ENCODE measurements at regions not wholly inside any gene's neighbourhood (a gene's known extent, or its start where the extent isn't known, plus 50 kb on each side); places are given as distances from the start of the nearest gene placed in this dataset.
A peak's percentile ranks its signal among the peaks of the same experiment; 100 is the strongest.

- no peak for DNase-seq (ENCODE audit: low read depth, low spot score)
Measured at GRCh38 chr2:234438305-234438977, 58.4 kb downstream of the ARL4C start.

GRCh38 chr2:234437642-234438304 lies 59.1 kb downstream of the ARL4C start:
- no peak for DNase-seq (ENCODE audit: low read depth, low spot score)

DNA sequence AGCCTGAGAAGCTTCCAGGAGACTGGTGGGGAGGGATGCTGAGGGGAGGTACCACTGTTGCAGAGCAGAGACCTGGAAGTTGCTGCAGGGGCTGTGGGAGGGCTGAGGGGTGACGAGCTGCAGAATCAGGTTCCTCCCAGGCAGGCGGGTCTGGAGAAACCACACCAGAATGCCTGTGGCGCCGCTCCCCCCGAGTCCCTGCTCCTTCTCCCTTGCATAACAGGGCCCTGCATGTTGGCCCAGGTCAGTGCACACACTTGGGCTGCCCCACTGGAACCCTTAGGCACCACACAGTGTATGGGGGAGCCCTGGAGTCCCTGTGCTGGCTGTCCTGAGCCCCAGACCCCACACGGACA lies 60.4 kb downstream of the ARL4C start:
- no peak for DNase-seq (ENCODE audit: low read depth, low spot score)

DNA sequence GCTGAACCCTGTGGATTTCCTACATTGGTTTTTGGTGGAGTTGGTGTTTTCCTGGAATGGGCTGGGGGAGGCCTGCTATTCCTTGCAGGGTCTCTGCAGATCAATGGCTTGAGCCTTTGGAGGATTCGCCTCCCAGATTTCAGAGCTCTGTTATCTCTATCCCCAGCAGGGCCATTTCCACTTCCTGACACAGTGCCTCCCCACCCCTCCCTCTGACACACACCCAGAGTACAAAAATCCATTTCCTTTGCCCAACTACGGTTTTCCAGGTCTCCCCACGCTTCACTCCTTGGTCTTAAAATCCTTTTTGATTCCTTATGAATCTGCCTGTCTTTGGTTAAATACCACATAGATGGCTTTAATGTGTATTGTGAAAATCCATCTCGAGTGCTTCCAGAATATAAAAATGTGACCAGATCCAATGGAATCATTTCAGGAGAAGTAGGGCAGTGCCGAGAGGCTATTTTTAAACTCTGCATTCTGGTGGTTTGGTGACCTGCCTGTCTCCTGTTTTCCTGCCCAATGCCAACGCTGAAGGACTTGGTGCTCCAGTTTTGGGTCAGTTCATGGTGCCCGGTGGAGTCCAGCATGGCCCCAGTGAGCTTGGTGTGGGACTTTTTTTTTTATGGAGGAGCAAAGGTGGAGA lies 60.9 kb downstream of the ARL4C start:
- no peak for DNase-seq (ENCODE audit: low read depth, low spot score)

DNA sequence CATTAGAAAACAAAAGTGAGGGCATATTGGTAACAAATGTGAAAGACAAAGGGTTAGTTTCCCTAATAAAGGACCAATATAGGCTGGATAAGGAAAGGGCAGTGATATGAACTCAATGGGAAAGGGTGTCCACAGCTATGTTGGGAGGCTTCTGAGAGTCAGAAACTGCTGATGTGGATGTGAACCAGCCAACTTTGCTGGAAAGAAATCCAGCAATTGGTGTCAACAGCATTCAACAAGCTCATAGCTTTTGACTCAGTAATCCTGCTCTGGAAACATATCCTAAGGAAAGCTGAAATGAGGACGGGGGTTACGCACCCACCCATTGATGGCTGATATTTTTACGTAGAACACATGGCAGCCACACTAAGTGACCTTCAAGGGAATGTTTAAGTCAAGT lies 63.7 kb downstream of the ARL4C start:
- DNase-seq (ENCODE audit: low read depth, low spot score), result no peak

DNA sequence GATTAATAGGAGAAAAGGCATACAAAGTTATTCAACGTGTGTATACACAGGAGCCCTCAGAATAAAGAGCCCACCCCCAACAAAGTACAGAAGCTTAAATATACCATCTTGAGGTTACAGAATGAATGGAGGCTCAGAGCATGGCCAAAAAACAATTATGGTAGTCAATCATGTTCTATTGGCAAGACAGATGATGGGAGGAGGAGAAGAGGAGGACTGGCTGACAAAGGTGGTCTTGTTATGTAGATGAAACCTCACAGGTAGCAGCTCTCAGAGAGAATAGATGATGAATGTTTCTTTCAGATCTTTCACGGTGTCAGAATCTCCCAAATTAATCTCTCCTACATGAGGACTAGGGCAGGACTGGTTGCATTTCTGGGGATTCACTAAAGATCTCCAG lies 66.0 kb downstream of the ARL4C start:
- no peak for DNase-seq (ENCODE audit: low read depth, low spot score)

GRCh38 chr2:234429265-234429664 lies 67.6 kb downstream of the ARL4C start:
- no peak for DNase-seq (ENCODE audit: low read depth, low spot score)

- DNase-seq (ENCODE audit: low read depth, low spot score), result peak; percentile 88
Measured at GRCh38 chr2:234427081-234428061, 69.5 kb downstream of the ARL4C start.

GRCh38 chr2:234426616-234427015 lies 70.3 kb downstream of the ARL4C start:
- DNase-seq (ENCODE audit: low read depth, low spot score), result no peak

GRCh38 chr2:234425639-234426603 lies 71.0 kb downstream of the ARL4C start:
- no peak for DNase-seq (ENCODE audit: low read depth, low spot score)

DNA sequence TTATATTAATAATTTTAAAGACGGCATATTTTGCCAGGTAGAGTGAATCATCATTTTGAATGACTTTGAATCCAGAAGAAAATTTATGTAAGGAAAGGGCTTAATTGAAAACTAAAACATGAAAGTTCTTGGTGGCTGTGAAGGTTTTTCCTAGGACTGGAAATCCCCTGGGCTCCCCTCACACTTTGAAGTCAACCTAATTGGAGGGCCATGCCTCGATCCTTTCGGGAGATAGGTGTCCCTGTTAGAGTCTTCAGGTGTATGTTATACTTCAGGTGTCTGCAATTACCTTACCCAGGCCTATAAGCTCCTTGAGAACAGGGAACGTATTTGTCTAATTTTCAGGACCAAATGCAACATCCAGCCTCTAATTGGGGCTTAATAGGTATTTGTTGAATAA lies 73.0 kb downstream of the ARL4C start:
- DNase-seq (ENCODE audit: low read depth, low spot score), result no peak

DNA sequence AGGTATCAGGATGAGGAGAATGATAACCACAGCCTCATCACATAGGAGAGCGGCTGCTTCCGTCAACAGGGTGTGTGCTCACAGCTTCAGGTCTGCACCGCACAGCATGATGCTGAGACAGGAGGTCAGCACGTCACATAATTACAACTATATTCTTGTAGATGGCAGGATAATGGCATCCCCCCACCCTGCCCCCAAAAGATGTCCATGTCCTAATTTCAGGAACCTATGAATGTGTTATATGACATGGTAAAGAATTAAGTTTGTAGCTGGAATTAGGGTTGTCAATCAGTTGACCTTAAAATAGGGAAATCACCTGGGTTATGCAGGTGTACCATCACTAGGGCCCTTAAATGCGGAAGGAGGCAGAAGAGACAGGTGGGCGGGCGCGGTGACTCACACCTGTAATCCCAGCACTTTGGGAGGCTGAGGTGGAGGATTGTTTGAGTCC lies 73.9 kb downstream of the ARL4C start:
- DNase-seq (ENCODE audit: low read depth, low spot score), result no peak

DNA sequence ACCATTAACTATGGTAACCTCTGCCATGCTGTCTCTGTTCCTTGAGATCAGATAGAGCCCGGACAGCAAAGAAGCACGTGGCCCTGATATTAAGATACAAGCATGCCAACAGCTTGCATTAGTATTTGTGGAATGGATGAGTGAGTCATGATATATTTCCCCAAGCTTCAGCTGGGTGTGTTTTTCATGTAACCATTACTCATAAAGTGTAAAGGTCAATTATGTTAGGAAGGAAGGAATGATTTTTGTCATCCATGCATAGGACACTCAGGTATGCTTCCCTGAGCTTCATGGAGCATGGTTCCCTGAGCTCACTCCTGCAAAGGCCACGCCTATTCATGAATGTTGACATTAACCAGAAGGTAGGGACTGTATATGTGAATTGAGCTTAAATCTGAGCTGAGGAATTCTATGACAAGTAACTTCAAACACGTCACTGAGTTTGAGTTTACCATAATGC lies 74.6 kb downstream of the ARL4C start:
- DNase-seq (ENCODE audit: low read depth, low spot score), result no peak

DNA sequence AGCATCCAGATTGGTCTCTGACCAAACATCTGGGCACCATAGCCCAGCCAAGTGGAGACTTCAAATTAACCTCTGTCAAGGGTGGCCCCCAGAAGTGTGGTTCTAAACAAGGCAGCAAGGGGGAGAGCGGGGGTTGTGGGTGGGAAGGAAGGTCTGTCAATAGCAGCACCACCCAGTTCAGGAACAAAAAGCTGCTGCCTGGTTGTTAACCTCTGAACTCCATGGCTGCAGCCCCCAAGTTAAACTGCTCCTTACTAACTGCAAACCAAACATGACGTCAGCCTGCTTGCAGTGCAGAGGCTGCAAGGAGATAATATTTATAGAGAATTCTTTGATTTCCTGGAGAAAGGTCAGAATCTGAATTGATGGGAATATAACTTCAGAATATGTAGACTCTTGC lies 76.5 kb downstream of the ARL4C start:
- no peak for DNase-seq (ENCODE audit: low read depth, low spot score)

GRCh38 chr2:234419726-234420125 lies 77.2 kb downstream of the ARL4C start:
- DNase-seq (ENCODE audit: low read depth, low spot score), result no peak

DNA sequence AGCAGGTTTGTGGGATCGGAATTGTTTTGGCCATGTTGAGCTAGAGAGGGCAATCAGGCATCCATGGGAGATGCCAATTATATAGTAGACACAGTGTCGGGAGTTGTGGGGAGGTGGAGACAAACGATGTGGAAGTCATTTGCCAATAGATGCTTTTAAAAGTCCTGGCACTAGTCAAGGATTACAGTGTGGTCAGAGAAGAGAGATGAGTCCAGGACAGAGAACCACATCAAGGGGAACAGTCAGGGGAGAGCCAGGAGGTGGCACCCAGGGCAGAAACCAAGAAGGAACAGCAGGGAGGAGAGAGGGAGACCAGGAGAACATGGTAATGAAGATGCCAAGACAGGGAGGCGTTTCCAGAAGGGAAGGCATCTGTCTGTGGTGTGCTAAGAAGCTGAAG lies 81.2 kb downstream of the ARL4C start:
- DNase-seq (ENCODE audit: low read depth, low spot score), result no peak

DNA sequence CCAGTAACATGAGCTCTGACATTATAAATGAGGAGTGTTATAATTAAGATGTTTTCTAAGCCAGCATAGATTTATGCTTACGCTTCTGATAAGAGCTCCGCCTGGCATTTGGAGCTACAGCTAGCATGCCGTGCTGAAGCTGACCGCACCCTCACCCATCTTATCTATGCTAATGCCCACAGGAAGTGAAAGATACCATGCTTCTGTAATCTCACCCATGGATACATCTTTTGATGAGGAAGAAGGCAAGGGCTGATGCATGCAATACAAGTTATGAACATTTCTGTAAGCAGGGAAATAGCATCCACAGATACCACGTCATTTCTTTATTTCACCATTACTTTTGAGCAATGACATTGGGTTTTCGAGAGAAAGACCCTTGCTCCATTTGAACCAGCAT lies 82.3 kb downstream of the ARL4C start:
- DNase-seq (ENCODE audit: low read depth, low spot score), result no peak

DNA sequence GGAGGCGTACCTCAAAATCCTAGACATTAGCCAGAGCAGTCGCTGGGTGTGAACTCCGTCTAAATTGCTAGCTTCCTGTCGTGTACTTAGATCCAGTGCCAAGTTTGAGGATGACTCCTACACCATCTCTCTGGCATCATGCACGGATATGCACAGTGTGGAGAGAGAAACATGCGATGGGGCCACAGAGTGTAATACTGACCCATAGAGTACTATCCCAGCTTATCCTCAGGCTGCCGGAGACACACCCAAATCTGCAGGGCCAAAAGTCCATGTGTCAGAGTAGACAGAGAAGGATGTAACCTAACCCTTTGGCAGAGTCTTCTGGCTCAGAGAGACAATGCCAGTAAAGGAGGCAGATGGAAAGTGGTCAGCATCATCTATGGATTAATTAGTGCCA lies 84.2 kb downstream of the ARL4C start:
- DNase-seq (ENCODE audit: low read depth, low spot score), result no peak

DNA sequence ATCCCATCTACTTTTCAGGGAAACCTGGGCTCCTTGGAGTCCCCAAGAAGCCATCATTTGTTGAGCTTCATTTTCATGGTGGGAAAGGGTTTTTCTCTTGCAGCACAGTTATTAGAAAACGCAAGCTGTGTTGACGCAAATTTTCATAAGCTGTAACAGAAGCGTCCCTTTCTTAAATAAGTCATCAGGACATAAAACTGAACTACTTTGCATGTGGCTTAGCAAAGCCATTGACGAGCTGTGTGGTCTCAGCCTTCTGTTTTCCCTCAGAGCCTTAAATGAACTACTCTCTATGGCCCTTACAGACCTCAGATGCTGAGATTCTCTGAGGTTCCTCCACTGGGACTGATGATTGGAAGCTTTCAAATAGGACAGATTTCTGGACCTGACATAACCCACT lies 85.1 kb downstream of the ARL4C start:
- no peak for DNase-seq (ENCODE audit: low read depth, low spot score)

DNA sequence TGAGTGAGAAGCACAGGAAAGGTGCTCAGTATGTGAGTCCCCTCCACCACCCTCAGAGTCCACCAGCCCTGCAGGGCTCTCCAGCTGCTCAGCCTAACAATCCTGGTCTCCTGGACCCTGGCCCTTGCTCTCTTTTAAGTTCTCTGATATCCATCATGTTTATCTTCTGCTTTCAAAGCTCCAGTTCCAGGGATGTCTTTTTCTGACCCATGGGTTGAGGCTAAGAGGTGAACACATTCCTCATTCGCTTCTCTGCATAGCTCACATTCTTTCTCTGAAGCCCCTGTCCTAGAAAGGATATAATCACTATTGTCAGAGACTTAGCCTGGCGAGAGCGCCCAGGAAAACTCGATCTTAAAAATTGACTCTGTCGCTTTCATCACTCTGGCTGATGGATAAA lies 86.4 kb downstream of the ARL4C start:
- no peak for DNase-seq (ENCODE audit: low read depth, low spot score)

DNA sequence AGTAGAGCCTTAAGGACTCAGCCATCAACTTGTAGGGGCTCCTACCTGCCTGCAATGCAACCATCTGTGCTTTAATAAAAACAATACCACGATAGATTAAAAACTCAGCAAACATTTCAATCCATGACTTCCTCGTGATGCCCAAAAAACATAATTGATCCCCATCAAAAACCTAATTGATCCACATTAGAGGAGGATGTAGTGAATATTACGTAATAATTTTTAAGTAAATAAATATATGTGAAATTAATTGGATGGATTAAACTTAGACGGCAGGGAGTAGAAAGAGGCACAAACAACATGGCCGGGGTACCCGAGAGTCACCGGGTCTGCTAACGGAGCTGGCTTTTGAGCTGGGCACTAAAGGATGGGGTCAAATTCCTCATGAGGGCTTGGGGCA lies 87.3 kb downstream of the ARL4C start:
- DNase-seq (ENCODE audit: low read depth, low spot score), result no peak
